ENCODE measurements at regions not wholly inside any gene's neighbourhood (a gene's known extent, or its start where the extent isn't known, plus 50 kb on each side); places are given as distances from the start of the nearest gene placed in this dataset.

DNA sequence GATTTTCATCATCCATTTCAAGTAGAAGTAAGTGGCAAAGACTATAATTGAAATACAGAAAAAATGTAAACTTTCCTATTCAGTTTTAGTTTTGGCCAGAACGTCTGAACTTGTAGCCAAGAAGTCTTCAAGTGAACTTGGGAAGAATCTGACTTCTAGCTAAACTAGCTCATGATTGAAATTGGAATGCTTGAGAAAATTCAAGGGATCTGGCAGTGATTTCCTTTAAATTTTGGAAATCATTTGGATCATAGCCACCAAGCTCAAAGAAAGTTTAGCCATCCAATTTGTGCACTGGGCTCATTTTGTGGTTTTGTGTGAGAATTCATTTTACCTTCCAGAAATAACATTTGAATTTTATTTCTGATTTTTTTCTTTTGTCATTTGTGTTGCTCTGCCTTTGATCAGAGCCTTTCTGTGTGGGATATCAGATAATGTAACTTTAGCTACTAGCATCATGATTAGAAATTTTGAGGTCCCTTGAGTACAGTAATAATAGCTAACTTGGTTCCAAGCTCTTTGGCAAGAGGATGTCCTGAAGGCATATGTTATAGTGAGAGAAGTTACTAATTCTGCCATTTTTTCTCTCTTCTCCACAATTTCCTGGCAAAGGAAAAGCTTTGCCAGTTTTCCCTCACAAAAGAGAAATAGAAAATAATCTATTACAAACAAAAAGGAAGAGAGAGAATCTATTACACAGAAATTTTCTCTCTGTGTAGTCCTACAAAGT, 2123.7 kb upstream of the RAG2 start:
- Histone ChIP-seq H2BK5ac (ENCODE audit: insufficient read length, low read length) (no peak overlapping the region), H3K56ac (ENCODE audit: insufficient read length, low read depth, low read length) (no peak overlapping the region), H4K8ac (replicated peaks; ENCODE audit: insufficient read length, low read depth, low read length) (no peak overlapping the region), H4K20me1 (ENCODE audit: control insufficient read depth, insufficient read depth, insufficient read length) (no peaks in the 10 kb centered on the region), H3K4me1 (ENCODE audit: insufficient read depth, low read length) (no peaks in the 10 kb centered on the region), H3K9me3 (ENCODE audit: control insufficient read depth, low read depth, low read length) (no peaks in the 10 kb centered on the region), H3K27ac (ENCODE audit: insufficient read length, low read depth, low read length) (no peak overlapping the region), H2BK20ac (ENCODE audit: low read depth, low read length, poor library complexity, severe bottlenecking) (no peak overlapping the region), H2BK15ac (ENCODE audit: low read depth, low read length) (no peak overlapping the region), H4K91ac (ENCODE audit: insufficient read length, low read depth, low read length) (no peak overlapping the region), H2AFZ (ENCODE audit: low read length) (no peak overlapping the region), H3K79me2 (ENCODE audit: insufficient read depth, low read length) (no peaks in the 10 kb centered on the region), H3K18ac (ENCODE audit: insufficient read length, low read depth, low read length) (no peak overlapping the region), H3K23ac (ENCODE audit: insufficient read length, low read depth, low read length) (no peak overlapping the region), H2BK120ac (ENCODE audit: low read depth, low read length, poor library complexity, severe bottlenecking) (no peak overlapping the region), H3K23me2 (ENCODE audit: insufficient read length, low read depth, low read length, poor library complexity, severe bottlenecking) (no peaks in the 10 kb centered on the region), H3K14ac (ENCODE audit: insufficient read depth, low read length) (no peak overlapping the region), H3K4ac (ENCODE audit: low read depth, low read length) (no peak overlapping the region), H3K79me1 (ENCODE audit: insufficient read depth, low read depth, low read length, poor library complexity, severe bottlenecking) (no peaks in the 10 kb centered on the region), H4K5ac (ENCODE audit: insufficient read length, low read depth, low read length) (no peak overlapping the region), H3K4me2 (ENCODE audit: insufficient read depth, insufficient read length, low read length) (no peak overlapping the region), H3K9ac (ENCODE audit: extremely low read depth, insufficient read length, low read length) (no peak overlapping the region), H3T11ph (ENCODE audit: low read length) (no peak overlapping the region), H2AK5ac (ENCODE audit: insufficient read length, low read length) (no peak overlapping the region), H3K27me3 (ENCODE audit: insufficient read depth, low read length) (no peaks in the 10 kb centered on the region), H2BK12ac (ENCODE audit: insufficient read length, low read depth, low read length) (no peak overlapping the region)
- H3K9me3 Mint-ChIP-seq: peaks cover 3 to 8% of the 10 kb centered on the region in 2 experiments; a peak in 3 of 5 replicates
- H3K36me3 Mint-ChIP-seq (ENCODE audit: insufficient read depth in 1 of 3, low read depth in 3 of 3): peaks cover 2 to 5% (median 3%) of the 10 kb centered on the region in 3 experiments; a peak in 4 of 7 replicates
- no CpG with 5 or more reads among the region's 1 CpG for WGBS (ENCODE audit: extremely low coverage, insufficient read length, low lambda C conversion rate)
- H3K4me1 Mint-ChIP-seq: peaks cover 4 to 10% of the 10 kb centered on the region in 2 experiments
- H3K4me3 Mint-ChIP-seq: no peak overlapping the region
- H3K27me3 Mint-ChIP-seq (ENCODE audit: low read depth): no peaks in the 10 kb centered on the region
- TF ChIP-seq, protein P1, sequence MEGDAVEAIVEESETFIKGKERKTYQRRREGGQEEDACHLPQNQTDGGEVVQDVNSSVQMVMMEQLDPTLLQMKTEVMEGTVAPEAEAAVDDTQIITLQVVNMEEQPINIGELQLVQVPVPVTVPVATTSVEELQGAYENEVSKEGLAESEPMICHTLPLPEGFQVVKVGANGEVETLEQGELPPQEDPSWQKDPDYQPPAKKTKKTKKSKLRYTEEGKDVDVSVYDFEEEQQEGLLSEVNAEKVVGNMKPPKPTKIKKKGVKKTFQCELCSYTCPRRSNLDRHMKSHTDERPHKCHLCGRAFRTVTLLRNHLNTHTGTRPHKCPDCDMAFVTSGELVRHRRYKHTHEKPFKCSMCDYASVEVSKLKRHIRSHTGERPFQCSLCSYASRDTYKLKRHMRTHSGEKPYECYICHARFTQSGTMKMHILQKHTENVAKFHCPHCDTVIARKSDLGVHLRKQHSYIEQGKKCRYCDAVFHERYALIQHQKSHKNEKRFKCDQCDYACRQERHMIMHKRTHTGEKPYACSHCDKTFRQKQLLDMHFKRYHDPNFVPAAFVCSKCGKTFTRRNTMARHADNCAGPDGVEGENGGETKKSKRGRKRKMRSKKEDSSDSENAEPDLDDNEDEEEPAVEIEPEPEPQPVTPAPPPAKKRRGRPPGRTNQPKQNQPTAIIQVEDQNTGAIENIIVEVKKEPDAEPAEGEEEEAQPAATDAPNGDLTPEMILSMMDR (conservative IDR thresholded peaks at IDR 0.05): no peak
- no peak for DNase-seq
- no peak overlapping the region for H3K27ac Mint-ChIP-seq
